HG03139 (cell line): ENCODE measurements at regions not wholly inside any gene's neighbourhood (a gene's known extent, or its start where the extent isn't known, plus 50 kb on each side); places are given as distances from the start of the nearest gene placed in this dataset.
A peak's percentile ranks its signal among the peaks of the same experiment; 100 is the strongest.

Source experiments
- ATAC-seq: cut with Tn5 transposase; IDR thresholded peaks from one replicate; pipeline ENCODE4 v1.9.1; 2021; ENCODE audit not compliant: unreplicated experiment

GRCh38 chr3:161794551-161794950 lies 297.9 kb downstream of the OTOL1 start:
- ATAC-seq: no peak

- ATAC-seq: no peak
Observed at GRCh38 chr3:161796312-161796711, 299.7 kb downstream of the OTOL1 start.

GRCh38 chr3:161796780-161797179 lies 300.2 kb downstream of the OTOL1 start:
- ATAC-seq: no peak

- ATAC-seq: no peak
Observed at GRCh38 chr3:161798016-161798415, 301.4 kb downstream of the OTOL1 start.

- no peak for ATAC-seq
Observed at GRCh38 chr3:161800985-161801559, 304.5 kb downstream of the OTOL1 start.

GRCh38 chr3:161818106-161818505 lies 321.5 kb downstream of the OTOL1 start:
- ATAC-seq: no peak

- ATAC-seq: no peak
Observed at GRCh38 chr3:161821591-161821990, 325.0 kb downstream of the OTOL1 start.

- no peak for ATAC-seq
Observed at GRCh38 chr3:161822291-161822690, 325.7 kb downstream of the OTOL1 start.

- ATAC-seq: no peak
Observed at GRCh38 chr3:161823910-161824309, 327.3 kb downstream of the OTOL1 start.

GRCh38 chr3:161838021-161838420 lies 341.4 kb downstream of the OTOL1 start:
- no peak for ATAC-seq

GRCh38 chr3:161848376-161848775 lies 351.8 kb downstream of the OTOL1 start:
- ATAC-seq: no peak

- ATAC-seq: peak; percentile 85
Observed at GRCh38 chr3:161851941-161852566, 355.4 kb downstream of the OTOL1 start.

GRCh38 chr3:161852744-161853143 lies 356.1 kb downstream of the OTOL1 start:
- ATAC-seq: no peak

GRCh38 chr3:161854232-161854771 lies 357.7 kb downstream of the OTOL1 start:
- no peak for ATAC-seq

- no peak for ATAC-seq
Observed at GRCh38 chr3:161859057-161859456, 362.4 kb downstream of the OTOL1 start.

- no peak for ATAC-seq
Observed at GRCh38 chr3:161859865-161860450, 363.4 kb downstream of the OTOL1 start.

- no peak for ATAC-seq
Observed at GRCh38 chr3:161863775-161864174, 367.2 kb downstream of the OTOL1 start.

GRCh38 chr3:161866176-161866575 lies 369.6 kb downstream of the OTOL1 start:
- no peak for ATAC-seq

GRCh38 chr3:161875483-161875882 lies 378.9 kb downstream of the OTOL1 start:
- no peak for ATAC-seq

GRCh38 chr3:161879470-161879869 lies 382.9 kb downstream of the OTOL1 start:
- ATAC-seq: no peak

GRCh38 chr3:161884830-161885229 lies 388.2 kb downstream of the OTOL1 start:
- no peak for ATAC-seq

- no peak for ATAC-seq
Observed at GRCh38 chr3:161890147-161890625, 393.6 kb downstream of the OTOL1 start.
